ENCODE measurements at regions not wholly inside any gene's neighbourhood (a gene's known extent, or its start where the extent isn't known, plus 50 kb on each side); places are given as distances from the start of the nearest gene placed in this dataset.

- Mint-ChIP-seq H3K27me3 (peaks cover 5% of the 10 kb centered on the region), H3K9me3 (no peaks in the 10 kb centered on the region), H3K4me3 (no peak overlapping the region), H3K36me3 (ENCODE audit: low read depth) (no peaks in the 10 kb centered on the region), H3K27ac (no peak overlapping the region), H3K4me1 (no peaks in the 10 kb centered on the region)
- ChIA-PET POLR2A (no interaction called here), CTCF (no interaction called here)
- no peak for TF ChIP-seq CTCF (IDR thresholded peaks at IDR 0.05)
- DNase-seq = no peak
- intact Hi-C loops (cut with micrococcal nuclease) = no loop called here
- no peak for ATAC-seq (ENCODE audit: low read depth)
Measured at GRCh38 chr13:111425326-111425725, 104.9 kb downstream of the TEX29 start.

GRCh38 chr13:111429064-111429558, 108.7 kb downstream of the TEX29 start:
- DNase-seq = no peak

GRCh38 chr13:111431206-111431605, 110.8 kb downstream of the TEX29 start:
- ChIA-PET CTCF (interaction anchor here (2.3 kb wide), 1 partner anchor 9 kb away, joined by 5 read pairs; no protein-coding TSS in a partner anchor), POLR2A (no interaction called here)
- Mint-ChIP-seq H3K27ac (no peak overlapping the region), H3K36me3 (ENCODE audit: low read depth) (no peaks in the 10 kb centered on the region), H3K27me3 (peaks cover 7% of the 10 kb centered on the region), H3K9me3 (no peaks in the 10 kb centered on the region), H3K4me3 (no peak overlapping the region), H3K4me1 (no peaks in the 10 kb centered on the region)
- ATAC-seq (ENCODE audit: low read depth) (no peak), DNase-seq (no peak)
- intact Hi-C loops (cut with micrococcal nuclease) = no loop called here
- no peak for TF ChIP-seq CTCF (IDR thresholded peaks at IDR 0.05)

More at GRCh38 chr13:111429064-111429558, 108.7 kb downstream of the TEX29 start:
- H3K27ac Mint-ChIP-seq = no peak overlapping the region
- intact Hi-C loops (cut with micrococcal nuclease) = no loop called here
- POLR2A ChIA-PET = no interaction called here
- no peaks in the 10 kb centered on the region for H3K36me3 Mint-ChIP-seq (ENCODE audit: low read depth)
- no peak for TF ChIP-seq CTCF (IDR thresholded peaks at IDR 0.05)
- no peak for ATAC-seq (ENCODE audit: low read depth)
- H3K4me3 Mint-ChIP-seq = no peak overlapping the region
- no peaks in the 10 kb centered on the region for H3K4me1 Mint-ChIP-seq
- CTCF ChIA-PET = interaction anchor here (0.9 to 2.3 kb wide), 2 partner anchors 11 to 362 kb away, joined by 3 to 5 read pairs; no protein-coding TSS in a partner anchor
- H3K9me3 Mint-ChIP-seq = no peaks in the 10 kb centered on the region
- peaks cover 12% of the 10 kb centered on the region for H3K27me3 Mint-ChIP-seq

- peaks cover 7% of the 10 kb centered on the region for H3K27me3 Mint-ChIP-seq
- DNase-seq (no peak), ATAC-seq (ENCODE audit: low read depth) (no peak)
- TF ChIP-seq CTCF (IDR thresholded peaks at IDR 0.05) = no peak
- ChIA-PET POLR2A (no interaction called here), CTCF (no interaction called here)
- intact Hi-C loops (cut with micrococcal nuclease) = no loop called here
- no peak overlapping the region for H3K4me3 Mint-ChIP-seq
- H3K9me3 Mint-ChIP-seq = no peaks in the 10 kb centered on the region
- H3K4me1 Mint-ChIP-seq = no peaks in the 10 kb centered on the region
- H3K36me3 Mint-ChIP-seq (ENCODE audit: low read depth) = no peaks in the 10 kb centered on the region
- no peak overlapping the region for H3K27ac Mint-ChIP-seq
Measured at GRCh38 chr13:111434578-111435159, 114.2 kb downstream of the TEX29 start.

GRCh38 chr13:111436446-111436845, 116.0 kb downstream of the TEX29 start:
- Mint-ChIP-seq H3K36me3 (ENCODE audit: low read depth) (no peaks in the 10 kb centered on the region), H3K27ac (no peak overlapping the region), H3K4me1 (no peaks in the 10 kb centered on the region), H3K27me3 (peaks cover 3% of the 10 kb centered on the region), H3K9me3 (no peaks in the 10 kb centered on the region), H3K4me3 (no peak overlapping the region)
- no peak for ATAC-seq (ENCODE audit: low read depth)
- ChIA-PET CTCF (no interaction called here), POLR2A (no interaction called here)
- intact Hi-C loops (cut with micrococcal nuclease) = no loop called here
- TF ChIP-seq CTCF (IDR thresholded peaks at IDR 0.05) = no peak
- DNase-seq = no peak
